ENCODE measurements at regions not wholly inside any gene's neighbourhood (a gene's known extent, or its start where the extent isn't known, plus 50 kb on each side); places are given as distances from the start of the nearest gene placed in this dataset.

DNA sequence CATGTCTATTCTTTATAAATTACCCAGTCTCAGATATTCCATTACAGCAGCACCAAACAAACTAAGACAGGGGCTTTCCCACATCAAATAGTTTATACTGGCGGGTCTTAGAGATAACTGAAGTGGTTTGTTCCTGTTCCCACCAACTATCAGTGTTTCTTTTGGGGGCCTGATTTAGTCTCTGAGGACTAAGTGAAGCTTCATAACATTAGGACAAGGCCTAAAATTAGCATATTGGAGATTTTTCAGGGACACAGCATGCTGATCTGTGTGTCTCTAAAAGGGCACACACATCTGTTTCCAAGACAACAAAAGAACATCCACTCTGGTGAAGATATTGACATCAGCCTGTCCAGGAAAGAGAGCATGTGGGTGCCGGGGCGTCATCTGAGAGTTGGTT is 72.6 kb upstream of the SEMA6D start:
- TF ChIP-seq, protein P1, sequence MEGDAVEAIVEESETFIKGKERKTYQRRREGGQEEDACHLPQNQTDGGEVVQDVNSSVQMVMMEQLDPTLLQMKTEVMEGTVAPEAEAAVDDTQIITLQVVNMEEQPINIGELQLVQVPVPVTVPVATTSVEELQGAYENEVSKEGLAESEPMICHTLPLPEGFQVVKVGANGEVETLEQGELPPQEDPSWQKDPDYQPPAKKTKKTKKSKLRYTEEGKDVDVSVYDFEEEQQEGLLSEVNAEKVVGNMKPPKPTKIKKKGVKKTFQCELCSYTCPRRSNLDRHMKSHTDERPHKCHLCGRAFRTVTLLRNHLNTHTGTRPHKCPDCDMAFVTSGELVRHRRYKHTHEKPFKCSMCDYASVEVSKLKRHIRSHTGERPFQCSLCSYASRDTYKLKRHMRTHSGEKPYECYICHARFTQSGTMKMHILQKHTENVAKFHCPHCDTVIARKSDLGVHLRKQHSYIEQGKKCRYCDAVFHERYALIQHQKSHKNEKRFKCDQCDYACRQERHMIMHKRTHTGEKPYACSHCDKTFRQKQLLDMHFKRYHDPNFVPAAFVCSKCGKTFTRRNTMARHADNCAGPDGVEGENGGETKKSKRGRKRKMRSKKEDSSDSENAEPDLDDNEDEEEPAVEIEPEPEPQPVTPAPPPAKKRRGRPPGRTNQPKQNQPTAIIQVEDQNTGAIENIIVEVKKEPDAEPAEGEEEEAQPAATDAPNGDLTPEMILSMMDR (IDR thresholded peaks at IDR 0.05): no peak
- TF ChIP-seq ZFX (IDR thresholded peaks at IDR 0.05; ENCODE audit: borderline replicate concordance): no peak
